ENCODE measurements at regions not wholly inside any gene's neighbourhood (a gene's known extent, or its start where the extent isn't known, plus 50 kb on each side); places are given as distances from the start of the nearest gene placed in this dataset.

DNA sequence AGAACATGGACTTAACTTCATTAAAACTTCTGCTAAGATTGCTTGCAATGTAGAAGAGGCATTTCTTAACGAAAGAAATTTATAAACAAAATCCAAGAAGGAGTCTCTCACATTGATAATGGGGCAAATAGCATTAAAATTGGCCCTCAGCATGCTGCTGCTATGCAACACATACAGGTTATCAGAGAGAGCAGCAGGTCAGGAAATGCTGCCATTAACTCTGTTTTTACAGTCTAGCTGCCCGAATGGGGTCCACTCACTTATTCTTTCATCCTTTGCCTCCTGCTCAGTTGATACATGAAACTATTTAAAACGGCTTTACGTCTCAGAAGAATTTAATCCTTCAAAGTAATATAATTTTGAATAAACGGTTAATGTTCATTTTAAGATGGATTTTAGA lies 620.4 kb downstream of the SLC16A7 start:
- Histone ChIP-seq H3K4me3 (ENCODE audit: control insufficient read depth in 1 of 7, extremely low read depth in 1 of 7, insufficient read depth in 4 of 7, low read depth in 2 of 7, low read length in 6 of 7) (no peak overlapping the region), H3K4me1 (ENCODE audit: control extremely low read depth in 1 of 4, control insufficient read depth in 4 of 4, insufficient read depth in 4 of 4, low read length in 3 of 4) (no peaks in the 10 kb centered on the region), H3K36me3 (ENCODE audit: control insufficient read depth in 4 of 4, insufficient read depth in 4 of 4, low read length in 3 of 4) (no peaks in the 10 kb centered on the region), H3K9me3 (ENCODE audit: control extremely low read depth in 1 of 5, control insufficient read depth in 4 of 5, insufficient read depth in 2 of 5, low read depth in 1 of 5, low read length in 4 of 5) (peaks cover 0 to 15% (median 3%) of the 10 kb centered on the region in 5 experiments), H3K27ac (ENCODE audit: insufficient read depth in 1 of 2, low read depth in 1 of 2, low read length in 2 of 2, poor library complexity in 1 of 2, severe bottlenecking in 2 of 2) (no peak overlapping the region), H3K27me3 (replicated peaks in 2 of 5; ENCODE audit: control insufficient read depth in 4 of 5, insufficient read depth in 5 of 5, low read length in 4 of 5) (no peaks in the 10 kb centered on the region)
- POLR2A ChIA-PET = no interaction called here
- WGBS (ENCODE audit: insufficient coverage) = 100% methylated on average over 1 of the region's 5 CpGs
- DNase-seq = no peak
- CTCF ChIA-PET = no interaction called here

DNA sequence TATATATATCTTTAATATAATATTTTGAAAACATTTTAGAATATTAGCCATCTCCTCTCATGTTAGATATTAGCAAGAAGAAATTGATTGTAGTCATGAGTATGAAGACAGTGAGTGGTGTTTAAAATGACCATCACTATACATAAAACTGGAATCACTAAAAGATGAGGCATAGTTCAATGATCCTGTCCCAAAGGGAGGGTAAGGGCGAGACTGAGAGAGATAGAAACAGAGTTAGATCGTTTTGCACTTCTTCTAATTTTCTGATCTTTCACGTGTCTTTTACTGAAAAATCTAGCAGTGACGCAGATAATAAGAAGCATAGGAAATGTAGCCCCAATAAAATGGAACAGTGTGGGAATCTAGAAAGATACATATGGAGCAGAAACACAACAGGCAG lies 627.4 kb downstream of the SLC16A7 start:
- Histone ChIP-seq H3K27me3 (replicated peaks in 2 of 5; ENCODE audit: control insufficient read depth in 4 of 5, insufficient read depth in 5 of 5, low read length in 4 of 5) (no peaks in the 10 kb centered on the region), H3K36me3 (ENCODE audit: control insufficient read depth in 4 of 4, insufficient read depth in 4 of 4, low read length in 3 of 4) (no peaks in the 10 kb centered on the region), H3K9me3 (ENCODE audit: control extremely low read depth in 1 of 5, control insufficient read depth in 4 of 5, insufficient read depth in 2 of 5, low read depth in 1 of 5, low read length in 4 of 5) (peaks cover 0 to 2% (median 0%) of the 10 kb centered on the region in 5 experiments), H3K4me3 (ENCODE audit: control insufficient read depth in 1 of 7, extremely low read depth in 1 of 7, insufficient read depth in 4 of 7, low read depth in 2 of 7, low read length in 6 of 7) (no peak overlapping the region), H3K4me1 (ENCODE audit: control extremely low read depth in 1 of 4, control insufficient read depth in 4 of 4, insufficient read depth in 4 of 4, low read length in 3 of 4) (no peaks in the 10 kb centered on the region), H3K27ac (ENCODE audit: insufficient read depth in 1 of 2, low read depth in 1 of 2, low read length in 2 of 2, poor library complexity in 1 of 2, severe bottlenecking in 2 of 2) (no peak overlapping the region)
- ChIA-PET POLR2A (no interaction called here), CTCF (no interaction called here)
- 100% methylated on average over 2 of the region's 4 CpGs for WGBS (ENCODE audit: insufficient coverage)
- DNase-seq = no peak

GRCh38 chr12:60225216-60226000 lies 629.6 kb downstream of the SLC16A7 start:
- CTCF ChIA-PET = no interaction called here
- 100% methylated on average over 7 of the region's 11 CpGs for WGBS (ENCODE audit: insufficient coverage)
- no peak for DNase-seq

DNA sequence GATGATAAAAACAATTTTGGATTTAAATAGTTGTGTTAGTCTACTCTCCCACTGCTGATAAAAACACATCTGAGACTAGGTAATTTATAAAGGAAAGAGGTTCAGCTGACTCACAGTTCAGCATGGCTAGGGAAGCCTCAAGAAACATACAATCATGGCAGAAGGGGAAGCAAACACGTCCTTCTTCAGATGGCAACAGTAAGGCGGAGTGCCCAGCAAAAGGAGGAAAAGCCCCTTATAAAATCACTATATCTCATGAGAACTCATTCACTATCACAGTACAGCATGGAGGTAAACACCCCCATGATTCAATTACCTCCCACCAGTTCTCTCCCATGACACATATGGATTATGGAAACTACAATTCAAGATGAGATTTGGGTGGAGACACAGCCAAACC lies 632.1 kb downstream of the SLC16A7 start:
- DNase-seq = no peak
- Histone ChIP-seq H3K9me3 (ENCODE audit: control extremely low read depth in 1 of 5, control insufficient read depth in 4 of 5, insufficient read depth in 2 of 5, low read depth in 1 of 5, low read length in 4 of 5) (peaks cover 0 to 2% (median 0%) of the 10 kb centered on the region in 5 experiments), H3K4me1 (ENCODE audit: control extremely low read depth in 1 of 4, control insufficient read depth in 4 of 4, insufficient read depth in 4 of 4, low read length in 3 of 4) (no peaks in the 10 kb centered on the region), H3K27me3 (replicated peaks in 2 of 5; ENCODE audit: control insufficient read depth in 4 of 5, insufficient read depth in 5 of 5, low read length in 4 of 5) (no peaks in the 10 kb centered on the region), H3K36me3 (ENCODE audit: control insufficient read depth in 4 of 4, insufficient read depth in 4 of 4, low read length in 3 of 4) (no peaks in the 10 kb centered on the region), H3K4me3 (ENCODE audit: control insufficient read depth in 1 of 7, extremely low read depth in 1 of 7, insufficient read depth in 4 of 7, low read depth in 2 of 7, low read length in 6 of 7) (no peak overlapping the region), H3K27ac (ENCODE audit: insufficient read depth in 1 of 2, low read depth in 1 of 2, low read length in 2 of 2, poor library complexity in 1 of 2, severe bottlenecking in 2 of 2) (no peak overlapping the region)
- ChIA-PET POLR2A (no interaction called here), CTCF (no interaction called here)
- 100% methylated on average over 2 of the region's 2 CpGs for WGBS (ENCODE audit: insufficient coverage)

More at GRCh38 chr12:60225216-60226000, 629.6 kb downstream of the SLC16A7 start:
- no peaks in the 10 kb centered on the region for H3K4me1 ChIP-seq (ENCODE audit: control extremely low read depth in 1 of 4, control insufficient read depth in 4 of 4, insufficient read depth in 4 of 4, low read length in 3 of 4)
- no peaks in the 10 kb centered on the region for H3K36me3 ChIP-seq (ENCODE audit: control insufficient read depth in 4 of 4, insufficient read depth in 4 of 4, low read length in 3 of 4)
- POLR2A ChIA-PET = no interaction called here
- peaks cover 0 to 2% (median 0%) of the 10 kb centered on the region in 5 experiments for H3K9me3 ChIP-seq (ENCODE audit: control extremely low read depth in 1 of 5, control insufficient read depth in 4 of 5, insufficient read depth in 2 of 5, low read depth in 1 of 5, low read length in 4 of 5)
- H3K27ac ChIP-seq (ENCODE audit: insufficient read depth in 1 of 2, low read depth in 1 of 2, low read length in 2 of 2, poor library complexity in 1 of 2, severe bottlenecking in 2 of 2) = no peak overlapping the region
- H3K27me3 ChIP-seq (replicated peaks in 2 of 5; ENCODE audit: control insufficient read depth in 4 of 5, insufficient read depth in 5 of 5, low read length in 4 of 5) = no peaks in the 10 kb centered on the region
- H3K4me3 ChIP-seq (ENCODE audit: control insufficient read depth in 1 of 7, extremely low read depth in 1 of 7, insufficient read depth in 4 of 7, low read depth in 2 of 7, low read length in 6 of 7) = no peak overlapping the region

- WGBS (ENCODE audit: insufficient coverage) = 100% methylated on average over 1 of the region's 4 CpGs
- peaks cover 0 to 2% (median 0%) of the 10 kb centered on the region in 5 experiments for H3K9me3 ChIP-seq (ENCODE audit: control extremely low read depth in 1 of 5, control insufficient read depth in 4 of 5, insufficient read depth in 2 of 5, low read depth in 1 of 5, low read length in 4 of 5)
- H3K4me3 ChIP-seq (ENCODE audit: control insufficient read depth in 1 of 7, extremely low read depth in 1 of 7, insufficient read depth in 4 of 7, low read depth in 2 of 7, low read length in 6 of 7) = no peak overlapping the region
- DNase-seq = no peak
- no peaks in the 10 kb centered on the region for H3K36me3 ChIP-seq (ENCODE audit: control insufficient read depth in 4 of 4, insufficient read depth in 4 of 4, low read length in 3 of 4)
- CTCF ChIA-PET = no interaction called here
- POLR2A ChIA-PET = no interaction called here
- no peak overlapping the region for H3K27ac ChIP-seq (ENCODE audit: insufficient read depth in 1 of 2, low read depth in 1 of 2, low read length in 2 of 2, poor library complexity in 1 of 2, severe bottlenecking in 2 of 2)
- no peaks in the 10 kb centered on the region for H3K4me1 ChIP-seq (ENCODE audit: control extremely low read depth in 1 of 4, control insufficient read depth in 4 of 4, insufficient read depth in 4 of 4, low read length in 3 of 4)
- H3K27me3 ChIP-seq (replicated peaks in 2 of 5; ENCODE audit: control insufficient read depth in 4 of 5, insufficient read depth in 5 of 5, low read length in 4 of 5) = no peaks in the 10 kb centered on the region
Measured at GRCh38 chr12:60230056-60230455, 634.2 kb downstream of the SLC16A7 start.

GRCh38 chr12:60231303-60231702 lies 635.5 kb downstream of the SLC16A7 start:
- H3K27ac ChIP-seq (ENCODE audit: insufficient read depth in 1 of 2, low read depth in 1 of 2, low read length in 2 of 2, poor library complexity in 1 of 2, severe bottlenecking in 2 of 2) = no peak overlapping the region
- WGBS (ENCODE audit: insufficient coverage) = 100% methylated on average over 2 of the region's 3 CpGs
- no peaks in the 10 kb centered on the region for H3K27me3 ChIP-seq (replicated peaks in 2 of 5; ENCODE audit: control insufficient read depth in 4 of 5, insufficient read depth in 5 of 5, low read length in 4 of 5)
- no peak for DNase-seq
- POLR2A ChIA-PET = no interaction called here
- H3K9me3 ChIP-seq (ENCODE audit: control extremely low read depth in 1 of 5, control insufficient read depth in 4 of 5, insufficient read depth in 2 of 5, low read depth in 1 of 5, low read length in 4 of 5) = peaks cover 0 to 2% (median 1%) of the 10 kb centered on the region in 5 experiments
- no peaks in the 10 kb centered on the region for H3K4me1 ChIP-seq (ENCODE audit: control extremely low read depth in 1 of 4, control insufficient read depth in 4 of 4, insufficient read depth in 4 of 4, low read length in 3 of 4)
- H3K4me3 ChIP-seq (ENCODE audit: control insufficient read depth in 1 of 7, extremely low read depth in 1 of 7, insufficient read depth in 4 of 7, low read depth in 2 of 7, low read length in 6 of 7) = no peak overlapping the region
- H3K36me3 ChIP-seq (ENCODE audit: control insufficient read depth in 4 of 4, insufficient read depth in 4 of 4, low read length in 3 of 4) = no peaks in the 10 kb centered on the region
- CTCF ChIA-PET = no interaction called here

DNA sequence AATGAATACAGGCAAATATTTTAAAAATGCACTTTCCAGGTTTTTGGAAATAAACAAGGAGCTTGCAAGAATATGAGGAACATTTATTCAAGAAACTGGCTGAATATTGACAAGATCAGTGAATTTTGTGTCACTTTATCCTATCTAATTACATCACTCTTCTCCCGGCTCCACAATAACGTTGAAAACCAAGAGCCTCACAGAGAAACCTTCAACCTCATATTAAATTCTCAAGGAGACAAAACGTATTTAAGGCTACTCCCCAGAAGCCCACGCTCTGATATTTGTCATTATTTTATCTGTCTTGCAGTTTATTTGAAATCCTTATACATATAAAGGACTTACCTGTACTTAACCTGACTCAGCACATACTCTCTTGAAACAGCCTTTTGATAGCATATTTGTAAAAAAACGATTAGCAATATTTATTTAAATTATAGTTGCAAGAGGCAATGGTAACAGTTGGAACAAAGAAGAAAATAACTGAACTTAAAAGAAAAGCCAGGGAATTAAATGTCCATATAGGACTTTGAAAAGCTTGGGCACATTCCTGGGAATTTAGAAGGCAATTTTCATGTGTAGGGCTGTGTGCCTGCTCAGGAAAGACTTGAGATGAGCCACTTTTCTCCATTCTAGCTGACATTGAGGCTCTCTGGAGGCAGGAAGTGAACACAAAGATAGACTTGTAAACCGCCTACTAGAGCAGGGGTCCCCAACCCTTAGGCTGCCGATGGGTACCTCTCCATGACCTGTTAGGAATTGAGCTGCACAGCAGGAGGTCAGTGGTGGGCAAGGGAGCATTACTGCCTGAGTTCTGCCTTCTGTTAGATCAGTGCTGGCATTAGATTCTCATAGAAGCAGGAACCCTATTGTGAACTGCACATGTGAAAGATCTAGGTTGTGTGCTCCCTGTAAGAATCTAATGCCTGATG lies 636.4 kb downstream of the SLC16A7 start:
- H3K9me3 ChIP-seq (ENCODE audit: control extremely low read depth in 1 of 5, control insufficient read depth in 4 of 5, insufficient read depth in 2 of 5, low read depth in 1 of 5, low read length in 4 of 5) = peaks cover 0 to 2% (median 0%) of the 10 kb centered on the region in 5 experiments
- H3K27me3 ChIP-seq (replicated peaks in 2 of 5; ENCODE audit: control insufficient read depth in 4 of 5, insufficient read depth in 5 of 5, low read length in 4 of 5) = no peaks in the 10 kb centered on the region
- H3K36me3 ChIP-seq (ENCODE audit: control insufficient read depth in 4 of 4, insufficient read depth in 4 of 4, low read length in 3 of 4) = no peaks in the 10 kb centered on the region
- DNase-seq = no peak
- no peaks in the 10 kb centered on the region for H3K4me1 ChIP-seq (ENCODE audit: control extremely low read depth in 1 of 4, control insufficient read depth in 4 of 4, insufficient read depth in 4 of 4, low read length in 3 of 4)
- WGBS (ENCODE audit: insufficient coverage) = 96% methylated on average over 2 of the region's 7 CpGs
- no peak overlapping the region for H3K4me3 ChIP-seq (ENCODE audit: control insufficient read depth in 1 of 7, extremely low read depth in 1 of 7, insufficient read depth in 4 of 7, low read depth in 2 of 7, low read length in 6 of 7)
- H3K27ac ChIP-seq (ENCODE audit: insufficient read depth in 1 of 2, low read depth in 1 of 2, low read length in 2 of 2, poor library complexity in 1 of 2, severe bottlenecking in 2 of 2) = no peak overlapping the region
- ChIA-PET CTCF (no interaction called here), POLR2A (no interaction called here)

All from common myeloid progenitor, CD34-positive (primary cell).